ENCODE measurements at regions not wholly inside any gene's neighbourhood (a gene's known extent, or its start where the extent isn't known, plus 50 kb on each side); places are given as distances from the start of the nearest gene placed in this dataset.

DNA sequence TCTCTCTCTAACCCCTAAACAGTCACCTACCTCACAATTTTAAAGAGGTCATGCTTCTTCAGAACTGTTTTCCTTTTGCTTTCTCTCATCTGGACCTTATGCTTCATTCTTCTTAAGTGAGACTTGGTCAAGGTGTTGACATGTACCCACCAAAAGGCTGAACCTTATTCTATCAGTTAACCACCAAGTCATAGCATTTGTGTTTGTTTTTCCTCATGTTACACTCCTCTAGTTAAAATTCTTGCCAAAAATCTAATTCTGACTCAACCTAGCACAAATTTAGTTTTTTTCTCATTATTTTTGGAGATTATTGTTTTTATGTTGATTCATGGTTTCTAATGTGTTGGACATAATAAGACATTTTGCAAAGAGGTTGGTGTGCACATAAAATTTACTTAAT is 578.6 kb downstream of the SLC16A7 start:
- TF ChIP-seq CTCF (IDR thresholded peaks at IDR 0.05; ENCODE audit: low read depth, low read length), result no peak
- no peak for TF ChIP-seq EZH2phosphoT487 (IDR thresholded peaks at IDR 0.05; ENCODE audit: low read depth)

All from OCI-LY3 (cell line).